T-helper 1 cell treated with Interleukin-12 subunit alpha and Interleukin-12 subunit beta and Interleukin-4 antibody, amounts not matched to agents 30 μg/mL and 1 μg/mL, for 36 hours (primary cell): ENCODE measurements at regions not wholly inside any gene's neighbourhood (a gene's known extent, or its start where the extent isn't known, plus 50 kb on each side); places are given as distances from the start of the nearest gene placed in this dataset.
"Not testable (repeated sequence)": the region's sequence is repeated elsewhere in the genome, so short reads cannot be mapped to it uniquely, and the experiment has no call there.

Experiments
- H3K27ac Mint-ChIP-seq: one replicate; pipeline ENCODE4 v1.8.0; 2021; ENCODE audit warnings: mild to moderate bottlenecking, mixed read lengths
- H3K27me3 Mint-ChIP-seq: one replicate; pipeline ENCODE4 v1.8.0; 2021; ENCODE audit warnings: low read depth, mixed read lengths
- H3K36me3 Mint-ChIP-seq: one replicate; pipeline ENCODE4 v1.8.0; 2021; ENCODE audit warnings: low read depth, mixed read lengths
- H3K4me1 Mint-ChIP-seq: one replicate; pipeline ENCODE4 v1.8.0; 2021; ENCODE audit warnings: low read depth, mixed read lengths
- H3K4me3 Mint-ChIP-seq: one replicate; pipeline ENCODE4 v1.8.0; 2021; ENCODE audit warnings: mild to moderate bottlenecking, moderate library complexity, mixed read lengths
- H3K9me3 Mint-ChIP-seq: one replicate; pipeline ENCODE4 v1.8.0; 2021; ENCODE audit warnings: mixed read lengths

- H3K27me3 Mint-ChIP-seq, result peaks cover 19% of the 10 kb centered on the region
- no peak overlapping the region for H3K27ac Mint-ChIP-seq
- H3K36me3 Mint-ChIP-seq, result no peaks in the 10 kb centered on the region
- H3K9me3 Mint-ChIP-seq, result no peaks in the 10 kb centered on the region
- H3K4me1 Mint-ChIP-seq, result peaks cover 10% of the 10 kb centered on the region
- no peak overlapping the region for H3K4me3 Mint-ChIP-seq
Observed at GRCh38 chr5:36739751-36740221, 133.4 kb downstream of the SLC1A3 start.

GRCh38 chr5:36740259-36740898 lies 134.0 kb downstream of the SLC1A3 start:
- peaks cover 22% of the 10 kb centered on the region for H3K27me3 Mint-ChIP-seq
- no peaks in the 10 kb centered on the region for H3K36me3 Mint-ChIP-seq
- H3K9me3 Mint-ChIP-seq, result no peaks in the 10 kb centered on the region
- H3K27ac Mint-ChIP-seq, result no peak overlapping the region
- peaks cover 14% of the 10 kb centered on the region for H3K4me1 Mint-ChIP-seq
- H3K4me3 Mint-ChIP-seq, result no peak overlapping the region

- Mint-ChIP-seq H3K4me1 (peaks cover 14% of the 10 kb centered on the region), H3K27me3 (peaks cover 29% of the 10 kb centered on the region), H3K9me3 (no peaks in the 10 kb centered on the region), H3K36me3 (no peaks in the 10 kb centered on the region), H3K4me3 (no peak overlapping the region), H3K27ac (no peak overlapping the region)
Observed at GRCh38 chr5:36741128-36741527, 134.7 kb downstream of the SLC1A3 start.

- Mint-ChIP-seq H3K36me3 (peaks cover 2% of the 10 kb centered on the region), H3K9me3 (no peaks in the 10 kb centered on the region), H3K4me3 (peak overlapping the region; percentile 83), H3K27me3 (peaks cover 47% of the 10 kb centered on the region), H3K27ac (no peak overlapping the region), H3K4me1 (peaks cover 14% of the 10 kb centered on the region)
Observed at GRCh38 chr5:36743891-36744772, 132.4 kb upstream of the NIPBL start.

GRCh38 chr5:36744773-36745589 lies 131.6 kb upstream of the NIPBL start:
- H3K27ac Mint-ChIP-seq, result no peak overlapping the region
- peak overlapping the region; percentile 83 for H3K4me3 Mint-ChIP-seq
- peaks cover 2% of the 10 kb centered on the region for H3K36me3 Mint-ChIP-seq
- peaks cover 55% of the 10 kb centered on the region for H3K27me3 Mint-ChIP-seq
- H3K9me3 Mint-ChIP-seq, result no peaks in the 10 kb centered on the region
- H3K4me1 Mint-ChIP-seq, result peaks cover 11% of the 10 kb centered on the region

GRCh38 chr5:36747794-36748193 lies 128.8 kb upstream of the NIPBL start:
- not testable (repeated sequence) for H3K4me3 Mint-ChIP-seq, H3K9me3 Mint-ChIP-seq, H3K36me3 Mint-ChIP-seq, H3K27ac Mint-ChIP-seq
- peaks cover 57% of the 10 kb centered on the region for H3K27me3 Mint-ChIP-seq
- H3K4me1 Mint-ChIP-seq, result peaks cover 11% of the 10 kb centered on the region

GRCh38 chr5:36751886-36752285 lies 124.7 kb upstream of the NIPBL start:
- Mint-ChIP-seq H3K27me3 (peaks cover 35% of the 10 kb centered on the region), H3K36me3 (peaks cover 1% of the 10 kb centered on the region), H3K9me3 (no peaks in the 10 kb centered on the region), H3K4me1 (no peaks in the 10 kb centered on the region), H3K4me3 (no peak overlapping the region), H3K27ac (no peak overlapping the region)

GRCh38 chr5:36755342-36755741 lies 121.2 kb upstream of the NIPBL start:
- no peaks in the 10 kb centered on the region for H3K36me3 Mint-ChIP-seq
- H3K4me3 Mint-ChIP-seq, result no peak overlapping the region
- no peaks in the 10 kb centered on the region for H3K4me1 Mint-ChIP-seq
- H3K27ac Mint-ChIP-seq, result no peak overlapping the region
- no peaks in the 10 kb centered on the region for H3K9me3 Mint-ChIP-seq
- peaks cover 21% of the 10 kb centered on the region for H3K27me3 Mint-ChIP-seq

- peaks cover 22% of the 10 kb centered on the region for H3K27me3 Mint-ChIP-seq
- H3K36me3 Mint-ChIP-seq, result no peaks in the 10 kb centered on the region
- H3K4me3 Mint-ChIP-seq, result no peak overlapping the region
- H3K9me3 Mint-ChIP-seq, result no peaks in the 10 kb centered on the region
- H3K4me1 Mint-ChIP-seq, result no peaks in the 10 kb centered on the region
- H3K27ac Mint-ChIP-seq, result no peak overlapping the region
Observed at GRCh38 chr5:36755920-36756488, 120.6 kb upstream of the NIPBL start.

- Mint-ChIP-seq H3K36me3 (no peaks in the 10 kb centered on the region), H3K9me3 (no peaks in the 10 kb centered on the region), H3K27me3 (peaks cover 27% of the 10 kb centered on the region), H3K27ac (no peak overlapping the region), H3K4me1 (no peaks in the 10 kb centered on the region), H3K4me3 (no peak overlapping the region)
Observed at GRCh38 chr5:36756848-36757247, 119.7 kb upstream of the NIPBL start.

- Mint-ChIP-seq H3K36me3 (no peaks in the 10 kb centered on the region), H3K27ac (no peak overlapping the region), H3K9me3 (no peaks in the 10 kb centered on the region), H3K4me3 (no peak overlapping the region), H3K27me3 (peaks cover 22% of the 10 kb centered on the region), H3K4me1 (no peaks in the 10 kb centered on the region)
Observed at GRCh38 chr5:36759117-36759516, 117.5 kb upstream of the NIPBL start.

GRCh38 chr5:36763454-36763853 lies 113.1 kb upstream of the NIPBL start:
- peaks cover 12% of the 10 kb centered on the region for H3K27me3 Mint-ChIP-seq
- no peaks in the 10 kb centered on the region for H3K36me3 Mint-ChIP-seq
- H3K9me3 Mint-ChIP-seq, result no peaks in the 10 kb centered on the region
- H3K27ac Mint-ChIP-seq, result no peak overlapping the region
- H3K4me3 Mint-ChIP-seq, result no peak overlapping the region
- no peaks in the 10 kb centered on the region for H3K4me1 Mint-ChIP-seq

- Mint-ChIP-seq H3K9me3 (no peaks in the 10 kb centered on the region), H3K36me3 (no peaks in the 10 kb centered on the region), H3K27me3 (peaks cover 11% of the 10 kb centered on the region), H3K4me3 (no peak overlapping the region), H3K4me1 (no peaks in the 10 kb centered on the region), H3K27ac (no peak overlapping the region)
Observed at GRCh38 chr5:36765876-36766275, 110.7 kb upstream of the NIPBL start.

GRCh38 chr5:36766981-36767380 lies 109.6 kb upstream of the NIPBL start:
- Mint-ChIP-seq H3K27me3 (peaks cover 6% of the 10 kb centered on the region), H3K9me3 (no peaks in the 10 kb centered on the region), H3K36me3 (no peaks in the 10 kb centered on the region), H3K27ac (no peak overlapping the region), H3K4me1 (no peaks in the 10 kb centered on the region), H3K4me3 (no peak overlapping the region)
